ENCODE measurements at regions not wholly inside any gene's neighbourhood (a gene's known extent, or its start where the extent isn't known, plus 50 kb on each side); places are given as distances from the start of the nearest gene placed in this dataset.
"Not testable (repeated sequence)": the region's sequence is repeated elsewhere in the genome, so short reads cannot be mapped to it uniquely, and the experiment has no call there.

DNA sequence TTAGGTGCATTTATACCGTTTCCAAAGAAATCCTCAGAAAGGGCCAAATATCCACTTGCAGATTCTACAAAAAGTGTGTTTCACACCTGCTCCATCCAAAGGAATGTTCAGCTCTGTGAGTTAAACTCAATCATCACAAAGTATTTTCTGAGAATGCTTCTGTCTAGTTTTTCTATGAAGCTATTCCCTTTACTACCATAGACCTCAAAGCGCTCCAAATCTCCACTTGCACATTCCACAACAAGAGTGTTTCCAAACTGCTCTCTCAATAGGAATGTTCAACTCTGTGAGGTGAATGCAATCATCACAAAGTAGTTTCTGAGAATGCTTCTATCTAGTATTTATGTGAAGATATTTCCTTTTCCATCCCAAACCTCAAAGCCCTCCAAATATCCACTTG, 412.7 kb upstream of the WSB1 start:
- H3K9me3 Mint-ChIP-seq; DNase-seq (ENCODE audit: low spot score); H3K4me1 Mint-ChIP-seq (ENCODE audit: low read depth); H3K27me3 Mint-ChIP-seq (ENCODE audit: low read depth); H3K27ac Mint-ChIP-seq; H3K4me3 Mint-ChIP-seq (ENCODE audit: low read depth); H3K36me3 Mint-ChIP-seq (ENCODE audit: low read depth); intact Hi-C loops (cut with micrococcal nuclease): not testable (repeated sequence)

DNA sequence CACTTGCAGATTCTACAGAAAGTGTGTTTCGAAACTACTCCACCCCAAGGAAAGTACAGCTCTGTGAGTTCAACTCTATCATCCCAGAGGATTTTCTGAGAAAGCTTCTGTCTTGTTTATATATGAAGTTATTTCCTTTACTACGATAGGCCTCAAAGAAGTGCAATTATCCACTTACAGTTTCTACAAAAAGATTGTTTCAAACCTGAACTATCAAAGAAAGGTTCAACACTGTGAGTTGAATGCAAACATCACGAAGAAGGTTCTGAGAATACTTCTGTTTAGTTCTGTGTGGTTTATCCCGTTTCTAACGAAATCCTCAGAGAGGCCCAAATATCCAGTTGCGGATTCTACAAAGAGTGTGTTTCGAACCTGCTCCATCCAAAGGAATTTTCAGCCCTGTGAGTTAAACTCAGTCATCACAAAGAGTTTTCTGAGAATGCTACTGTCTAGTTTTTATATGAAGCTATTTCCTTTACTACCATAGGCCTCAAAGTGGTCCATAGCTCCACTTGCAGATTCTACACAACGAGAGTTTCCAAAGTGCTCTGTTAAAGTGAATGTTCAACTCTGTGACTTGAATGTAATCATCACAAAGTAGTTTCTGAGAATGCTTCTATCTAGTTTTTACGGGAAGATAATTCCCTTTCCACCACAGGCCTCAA, 411.7 kb upstream of the WSB1 start:
- H3K4me1 Mint-ChIP-seq (ENCODE audit: low read depth); DNase-seq (ENCODE audit: low spot score); intact Hi-C loops (cut with micrococcal nuclease); H3K9me3 Mint-ChIP-seq; H3K4me3 Mint-ChIP-seq (ENCODE audit: low read depth); H3K27ac Mint-ChIP-seq; H3K36me3 Mint-ChIP-seq (ENCODE audit: low read depth); H3K27me3 Mint-ChIP-seq (ENCODE audit: low read depth): not testable (repeated sequence)

DNA sequence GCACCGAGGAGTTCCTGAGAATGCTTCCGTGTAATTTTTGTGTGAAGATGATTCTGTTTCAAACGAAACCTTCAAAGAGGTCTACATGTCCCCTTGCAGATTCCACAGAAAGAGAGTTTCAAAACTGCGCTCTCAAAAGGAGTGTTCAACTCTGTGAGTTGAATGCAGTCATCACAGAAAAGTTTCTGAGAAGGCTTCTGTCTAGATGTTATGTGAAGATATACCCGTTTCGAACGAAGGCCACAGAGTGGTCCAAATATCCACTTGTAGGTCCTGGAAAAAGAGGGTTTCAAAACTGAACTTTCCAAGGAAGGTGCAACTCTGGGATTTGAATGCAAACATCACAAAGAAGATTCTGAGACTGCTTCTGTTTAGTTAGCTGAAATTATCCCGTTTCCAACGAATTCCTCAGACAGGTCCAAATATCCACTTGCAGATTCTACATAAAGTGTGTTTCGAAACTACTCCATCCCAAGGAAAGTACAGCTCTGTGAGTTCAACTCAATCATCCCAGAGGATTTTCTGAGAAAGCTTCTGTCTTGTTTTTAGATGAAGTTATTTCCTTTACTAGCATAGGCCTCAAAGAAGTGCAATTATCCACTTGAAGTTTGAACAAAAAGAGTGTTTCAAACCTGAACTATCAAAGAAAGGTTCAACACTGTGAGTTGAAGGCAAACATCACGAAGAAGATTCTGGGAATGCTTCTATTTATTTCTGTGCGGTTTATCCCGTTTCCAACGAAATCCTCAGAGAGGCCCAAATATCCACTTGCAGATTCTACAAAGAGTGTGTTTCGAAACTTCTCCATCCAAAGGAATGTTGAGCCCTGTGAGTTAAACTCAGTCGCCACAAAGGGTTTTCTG, 409.8 kb upstream of the WSB1 start:
- H3K4me3 Mint-ChIP-seq (ENCODE audit: low read depth); H3K27ac Mint-ChIP-seq; H3K9me3 Mint-ChIP-seq; H3K4me1 Mint-ChIP-seq (ENCODE audit: low read depth); H3K27me3 Mint-ChIP-seq (ENCODE audit: low read depth); intact Hi-C loops (cut with micrococcal nuclease); DNase-seq (ENCODE audit: low spot score); H3K36me3 Mint-ChIP-seq (ENCODE audit: low read depth): not testable (repeated sequence)

DNA sequence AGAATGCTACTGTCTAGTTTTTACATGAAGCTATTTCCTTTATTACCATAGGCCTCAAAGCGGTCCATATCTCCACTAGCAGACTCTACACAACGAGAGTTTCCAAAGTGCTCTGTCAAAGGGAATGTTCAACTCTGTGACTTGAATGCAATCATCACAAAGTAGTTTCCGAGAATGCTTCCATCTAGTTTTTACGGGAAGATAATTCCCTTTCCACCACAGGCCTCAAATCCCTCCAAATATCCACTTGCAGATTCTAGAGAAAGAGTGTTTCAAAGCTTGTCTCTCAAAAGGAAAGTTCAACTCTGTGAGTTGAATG, 409.2 kb upstream of the WSB1 start:
- H3K27ac Mint-ChIP-seq; H3K9me3 Mint-ChIP-seq; H3K27me3 Mint-ChIP-seq (ENCODE audit: low read depth); H3K36me3 Mint-ChIP-seq (ENCODE audit: low read depth); H3K4me3 Mint-ChIP-seq (ENCODE audit: low read depth); DNase-seq (ENCODE audit: low spot score); H3K4me1 Mint-ChIP-seq (ENCODE audit: low read depth); intact Hi-C loops (cut with micrococcal nuclease): not testable (repeated sequence)

- H3K4me1 Mint-ChIP-seq (ENCODE audit: low read depth); intact Hi-C loops (cut with micrococcal nuclease); H3K9me3 Mint-ChIP-seq; H3K4me3 Mint-ChIP-seq (ENCODE audit: low read depth); H3K36me3 Mint-ChIP-seq (ENCODE audit: low read depth); H3K27ac Mint-ChIP-seq; H3K27me3 Mint-ChIP-seq (ENCODE audit: low read depth): not testable (repeated sequence)
- DNase-seq (ENCODE audit: low spot score) = peak; percentile 75
These were observed 408.5 kb upstream of the WSB1 start for GRCh38 chr17:26885244-26885970.

All from activated T-helper 2 cell treated with anti-CD3 and anti-CD28 coated beads, Interferon-gamma antibody, Interleukin-2, Interleukin-4, amounts not matched to agents 10 μg/mL and 5 μg/mL and 100 μg/mL, durations not matched to agents 14 hours and 24 hours and 36 hours (primary cell).